GM10248 (cell line): ENCODE measurements at regions not wholly inside any gene's neighbourhood (a gene's known extent, or its start where the extent isn't known, plus 50 kb on each side); places are given as distances from the start of the nearest gene placed in this dataset.

ENCODE experiments used
- CTCF ChIA-PET: fragments of 300-600 bp; sonication (Branson Sonifier 250); formaldehyde crosslinking; extraction: SDS; loops from one replicate; lab custom pipeline; 2021; ENCODE audit warnings: antibody characterized with exemption; lab: Yijun Ruan, JAX
- POLR2A ChIA-PET: fragments of 350-650 bp; sonication (Branson Sonifier 250); formaldehyde crosslinking; extraction: SDS; loops from one replicate; lab custom pipeline; 2020; ENCODE audit warnings: antibody characterized with exemption; lab: Yijun Ruan, JAX
- DNase-seq: peaks from one replicate; pipeline ENCODE4 v3.0.0; 2012; ENCODE audit errors: extremely low spot score
- TF ChIP-seq, protein P1 (sequence below): IDR thresholded peaks from 2 replicates; pipeline ENCODE4 v1.5.1; 2012; ENCODE audit warnings: mild to moderate bottlenecking, low read depth; ENCODE audit errors: extremely low read depth, missing control alignments, control extremely low read depth

DNA sequence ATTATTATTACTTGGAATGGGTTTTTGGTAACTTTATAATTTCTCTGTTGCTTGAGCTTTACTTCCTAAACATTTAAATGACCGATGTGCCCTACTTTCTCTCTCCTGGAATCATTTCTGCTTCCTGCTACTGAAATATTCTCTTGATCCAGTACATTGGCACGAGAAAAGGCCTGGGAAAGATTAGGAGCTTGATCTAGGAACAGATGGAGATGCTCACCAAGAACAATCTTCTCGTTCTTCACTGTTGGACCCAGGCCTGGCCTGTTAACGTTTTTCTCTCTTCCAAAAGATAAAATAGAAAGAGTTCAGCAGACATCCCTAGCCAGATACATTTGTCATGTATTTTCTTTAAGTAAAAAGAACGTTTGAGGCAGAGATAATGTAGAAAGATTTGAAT is 1356.8 kb upstream of the CRIM1 start:
- ChIA-PET CTCF (no interaction called here), POLR2A (no interaction called here)
- TF ChIP-seq, protein P1, sequence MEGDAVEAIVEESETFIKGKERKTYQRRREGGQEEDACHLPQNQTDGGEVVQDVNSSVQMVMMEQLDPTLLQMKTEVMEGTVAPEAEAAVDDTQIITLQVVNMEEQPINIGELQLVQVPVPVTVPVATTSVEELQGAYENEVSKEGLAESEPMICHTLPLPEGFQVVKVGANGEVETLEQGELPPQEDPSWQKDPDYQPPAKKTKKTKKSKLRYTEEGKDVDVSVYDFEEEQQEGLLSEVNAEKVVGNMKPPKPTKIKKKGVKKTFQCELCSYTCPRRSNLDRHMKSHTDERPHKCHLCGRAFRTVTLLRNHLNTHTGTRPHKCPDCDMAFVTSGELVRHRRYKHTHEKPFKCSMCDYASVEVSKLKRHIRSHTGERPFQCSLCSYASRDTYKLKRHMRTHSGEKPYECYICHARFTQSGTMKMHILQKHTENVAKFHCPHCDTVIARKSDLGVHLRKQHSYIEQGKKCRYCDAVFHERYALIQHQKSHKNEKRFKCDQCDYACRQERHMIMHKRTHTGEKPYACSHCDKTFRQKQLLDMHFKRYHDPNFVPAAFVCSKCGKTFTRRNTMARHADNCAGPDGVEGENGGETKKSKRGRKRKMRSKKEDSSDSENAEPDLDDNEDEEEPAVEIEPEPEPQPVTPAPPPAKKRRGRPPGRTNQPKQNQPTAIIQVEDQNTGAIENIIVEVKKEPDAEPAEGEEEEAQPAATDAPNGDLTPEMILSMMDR = no peak
- DNase-seq = no peak

DNA sequence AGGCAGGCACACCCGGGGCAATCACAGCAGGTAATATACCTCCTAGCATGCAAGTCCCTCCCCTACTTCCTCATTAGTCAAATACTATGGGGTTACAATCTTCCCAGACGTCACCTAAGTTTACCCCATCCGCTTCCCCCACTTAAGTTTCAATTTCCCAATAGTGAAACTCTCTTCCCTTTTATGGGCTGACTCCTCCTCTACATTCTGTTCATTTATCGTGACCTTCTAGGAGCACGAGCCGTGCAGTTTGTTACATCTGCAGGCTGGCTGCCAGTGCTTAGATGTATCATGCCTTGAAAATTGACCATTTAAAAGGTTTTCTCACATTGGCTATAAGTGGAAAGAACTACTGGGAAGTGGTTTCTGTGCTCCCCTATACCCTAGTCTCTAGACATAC is 1357.8 kb upstream of the CRIM1 start:
- no peak for DNase-seq
- TF ChIP-seq, protein P1 = no peak
- POLR2A ChIA-PET = no interaction called here
- CTCF ChIA-PET = no interaction called here

DNA sequence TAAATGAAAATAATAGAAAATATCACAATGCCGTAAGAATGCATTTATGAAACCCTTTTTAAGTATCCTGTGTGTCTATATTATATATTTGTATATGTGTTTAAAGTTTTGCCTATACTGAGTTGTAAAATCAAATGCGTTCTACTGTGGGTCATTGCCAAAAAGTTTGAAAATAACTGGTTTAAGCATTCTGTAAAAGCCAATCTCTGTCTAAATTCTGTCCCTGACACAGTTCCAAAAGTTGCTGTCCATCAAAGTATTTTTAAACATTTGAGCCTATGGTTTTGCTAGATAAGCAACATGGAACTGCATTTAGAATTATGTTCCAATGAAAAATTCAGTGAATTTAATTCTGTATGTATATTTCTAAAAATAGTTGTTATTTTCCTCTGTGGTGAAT is 1360.4 kb upstream of the CRIM1 start:
- CTCF ChIA-PET = no interaction called here
- TF ChIP-seq, protein P1 = no peak
- DNase-seq = no peak
- POLR2A ChIA-PET = no interaction called here

DNA sequence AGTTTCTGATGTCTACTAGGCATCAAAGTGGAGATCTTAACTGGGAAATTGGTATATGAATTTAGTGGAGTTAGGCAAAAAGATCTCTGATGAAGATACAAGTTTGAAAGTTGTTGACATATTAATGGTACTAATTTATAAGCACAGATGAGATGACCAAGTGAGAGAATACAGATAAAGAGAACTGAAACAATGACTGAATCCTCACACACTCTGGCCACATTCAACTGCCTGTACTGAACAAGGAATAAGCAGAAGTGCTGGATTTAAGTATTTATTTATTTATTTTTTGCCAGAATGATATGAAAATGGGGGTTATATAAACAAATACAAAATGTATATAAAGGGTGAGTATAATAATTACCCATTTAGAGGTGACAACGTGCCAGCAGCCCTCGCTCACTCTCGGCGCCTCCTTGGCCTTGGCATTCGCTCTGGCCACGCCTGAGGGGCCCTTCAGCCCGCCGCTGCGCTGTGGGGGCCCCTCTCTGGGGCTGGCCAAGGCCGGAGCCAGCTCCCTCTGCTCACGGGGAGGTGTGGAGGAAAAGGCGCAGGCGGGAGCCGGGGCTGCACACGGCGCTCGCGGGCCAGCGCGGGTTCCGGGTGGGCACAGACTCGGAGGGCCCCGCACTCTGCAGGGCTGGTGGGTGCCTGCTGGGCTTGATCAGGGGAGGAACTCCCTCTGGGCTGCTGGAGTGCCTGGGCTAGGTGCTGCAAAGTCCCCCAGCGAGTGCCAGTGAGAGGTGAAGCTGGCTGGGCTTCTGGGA is 1363.9 kb upstream of the CRIM1 start:
- DNase-seq = no peak
- TF ChIP-seq, protein P1 = no peak
- POLR2A ChIA-PET = no interaction called here
- CTCF ChIA-PET = no interaction called here

DNA sequence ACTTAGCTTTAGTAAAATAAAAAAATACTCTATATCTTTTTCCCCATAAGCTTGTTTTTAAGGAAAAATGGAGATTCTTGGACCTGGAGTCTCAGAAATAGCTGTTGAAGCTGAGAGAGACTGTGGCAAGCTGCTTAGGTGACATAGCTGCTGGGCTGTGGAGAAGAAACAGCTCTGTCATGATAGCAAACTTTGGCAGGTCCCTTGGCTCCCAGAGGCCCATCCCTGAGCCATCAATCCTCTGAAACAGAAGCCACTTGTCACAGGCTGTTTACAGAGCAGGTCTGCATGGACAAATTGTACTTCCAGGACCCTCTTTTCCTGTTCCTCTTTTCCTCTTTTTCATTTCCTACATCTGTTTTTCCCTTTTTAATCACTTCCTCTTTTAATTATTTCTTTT is 1370.1 kb upstream of the CRIM1 start:
- TF ChIP-seq, protein P1 = no peak
- POLR2A ChIA-PET = no interaction called here
- DNase-seq = no peak
- CTCF ChIA-PET = no interaction called here

DNA sequence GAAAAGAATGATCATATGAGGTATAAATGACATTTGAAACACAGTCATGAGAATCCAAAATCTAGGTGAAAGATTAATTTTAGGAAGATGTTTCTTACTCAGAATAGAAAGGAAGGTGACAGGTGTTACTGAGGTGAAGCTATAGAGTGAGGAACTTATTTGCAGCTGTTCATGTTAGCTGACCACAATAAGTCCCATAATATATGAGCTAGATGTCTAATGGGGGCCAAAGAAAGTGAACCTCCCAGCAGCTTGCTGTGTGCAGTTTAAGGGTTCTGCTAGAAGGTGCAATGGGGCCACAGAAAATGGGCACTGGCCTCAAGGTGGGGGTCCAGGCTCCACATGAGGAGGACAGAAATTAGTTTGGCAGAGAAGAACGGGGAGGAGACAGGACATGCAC is 1374.9 kb upstream of the CRIM1 start:
- ChIA-PET POLR2A (no interaction called here), CTCF (no interaction called here)
- DNase-seq = no peak
- TF ChIP-seq, protein P1 = no peak
